Trophoblast cell (in vitro differentiated cells and primary cell): ENCODE measurements at regions not wholly inside any gene's neighbourhood (a gene's known extent, or its start where the extent isn't known, plus 50 kb on each side); places are given as distances from the start of the nearest gene placed in this dataset.
A peak's percentile ranks its signal among the peaks of the same experiment; 100 is the strongest.

Experiments used
- DNase-seq, 2 donors: peaks; one replicate each; pipeline ENCODE4 v3.0.0-alpha.2; 2016
- H2AFZ ChIP-seq: 2 replicates; pipeline ENCODE4 v1.6.1; 2013; ENCODE audit warnings: low read length, moderate library complexity, mild to moderate bottlenecking; ENCODE audit not compliant: insufficient read depth, poor library complexity
- H2AK5ac ChIP-seq: 2 replicates; pipeline ENCODE4 v1.6.1; 2013; ENCODE audit warnings: mild to moderate bottlenecking, low read length
- H2BK120ac ChIP-seq: 2 replicates; pipeline ENCODE4 v1.6.1; 2013; ENCODE audit warnings: low read length, mild to moderate bottlenecking, moderate library complexity; ENCODE audit not compliant: insufficient read depth, poor library complexity
- H2BK12ac ChIP-seq: 2 replicates; pipeline ENCODE4 v1.6.1; 2013; ENCODE audit warnings: mild to moderate bottlenecking, low read length, moderate library complexity
- H2BK5ac ChIP-seq: 2 replicates; pipeline ENCODE4 v1.6.1; 2013; ENCODE audit warnings: low read length, low read depth, moderate library complexity, mild to moderate bottlenecking; ENCODE audit not compliant: poor library complexity
- H3K14ac ChIP-seq: 2 replicates; pipeline ENCODE4 v1.6.1; 2013; ENCODE audit warnings: mild to moderate bottlenecking, low read length
- H3K18ac ChIP-seq: 2 replicates; pipeline ENCODE4 v1.6.1; 2013; ENCODE audit warnings: mild to moderate bottlenecking, low read length
- H3K23ac ChIP-seq: 2 replicates; pipeline ENCODE4 v1.6.1; 2013; ENCODE audit warnings: low read length
- H3K27ac ChIP-seq: 2 replicates; pipeline ENCODE4 v1.5.1; 2013; ENCODE audit warnings: low read depth, mild to moderate bottlenecking, inconsistent platforms, low read length, moderate library complexity
- H3K27me3 ChIP-seq: 2 replicates; pipeline ENCODE4 v1.6.1; 2013; ENCODE audit warnings: inconsistent platforms, mild to moderate bottlenecking, low read length, moderate library complexity; ENCODE audit not compliant: insufficient read depth
- H3K36me3 ChIP-seq, 2 experiments: 1 replicate in 1 of 2; 2 replicates in 1 of 2; pipeline ENCODE4 v1.6.1; 2013; ENCODE audit warnings: low read length in 2 of 2, mild to moderate bottlenecking in 2 of 2, moderate library complexity in 1 of 2; ENCODE audit not compliant: insufficient read depth in 2 of 2, control insufficient read depth in 1 of 2
- H3K4ac ChIP-seq: 2 replicates; pipeline ENCODE4 v1.6.1; 2013; ENCODE audit warnings: low read depth, mild to moderate bottlenecking, low read length, moderate library complexity
- H3K4me1 ChIP-seq, 2 experiments: 1 replicate in 1 of 2; 2 replicates in 1 of 2; pipeline ENCODE4 v1.6.1; 2013; ENCODE audit warnings: low read length in 2 of 2, mild to moderate bottlenecking in 2 of 2, moderate library complexity in 1 of 2; ENCODE audit not compliant: insufficient read depth in 2 of 2, control insufficient read depth in 1 of 2
- H3K4me2 ChIP-seq: 2 replicates; pipeline ENCODE4 v1.6.1; 2013; ENCODE audit warnings: inconsistent platforms, mild to moderate bottlenecking, low read length, moderate library complexity
- H3K4me3 ChIP-seq: 2 replicates; pipeline ENCODE4 v1.5.1; 2013; ENCODE audit warnings: mild to moderate bottlenecking, low read depth, low read length, inconsistent platforms
- H3K79me1 ChIP-seq: one replicate; pipeline ENCODE4 v1.6.1; 2013; ENCODE audit warnings: low read length
- H3K79me2 ChIP-seq: 2 replicates; pipeline ENCODE4 v1.6.1; 2013; ENCODE audit warnings: low read length, mild to moderate bottlenecking; ENCODE audit not compliant: control insufficient read depth, insufficient read depth, poor library complexity
- H3K9ac ChIP-seq: 2 replicates; pipeline ENCODE4 v1.6.1; 2013; ENCODE audit warnings: mild to moderate bottlenecking, low read length
- H3K9me3 ChIP-seq: 2 replicates; pipeline ENCODE4 v1.6.1; 2013; ENCODE audit warnings: low read depth, mild to moderate bottlenecking, control low read depth, inconsistent platforms, low read length; ENCODE audit not compliant: insufficient read depth
- H4K12ac ChIP-seq: 2 replicates; pipeline ENCODE4 v1.6.1; 2013; ENCODE audit warnings: low read depth, mild to moderate bottlenecking, low read length, moderate library complexity
- H4K8ac ChIP-seq: 2 replicates; pipeline ENCODE4 v1.6.1; 2013; ENCODE audit warnings: low read depth, mild to moderate bottlenecking, low read length, moderate library complexity
- H4K91ac ChIP-seq: one replicate; pipeline ENCODE4 v1.6.1; 2013; ENCODE audit warnings: low read depth, mild to moderate bottlenecking, low read length, moderate library complexity
- WGBS: extraction: QIAGEN DNeasy Blood & Tissue Kit; methylation state at CpG from one replicate; pipeline ENCODE4 v1.1.7; 2013; ENCODE audit warnings: missing lambda C conversion rate; ENCODE audit not compliant: insufficient read length, insufficient coverage; ENCODE audit errors: extremely low coverage; 5-methylcytosine and 5-hydroxymethylcytosine counted together

DNA sequence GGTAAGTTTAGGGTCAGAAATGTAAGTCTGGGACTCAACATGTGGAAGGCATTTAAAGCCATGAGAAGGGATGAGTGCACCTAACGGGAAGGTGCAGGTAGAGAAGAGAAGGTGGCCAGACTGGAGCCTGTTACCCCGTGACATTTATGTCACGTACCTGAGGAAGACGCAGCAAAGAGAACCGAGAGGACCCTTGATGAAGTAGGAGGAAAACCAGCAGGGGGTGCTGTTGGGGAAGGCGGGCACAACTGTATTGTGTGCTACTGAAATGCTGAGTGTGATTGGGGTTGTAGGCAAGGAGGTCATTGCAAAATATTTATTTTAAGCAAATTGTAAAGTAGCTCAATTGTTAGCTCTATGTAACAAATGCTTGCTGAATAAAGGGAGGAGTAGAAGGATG lies 338.2 kb upstream of the PRKCQ start:
- no peak overlapping the region for H2AFZ ChIP-seq
- no peak overlapping the region for H4K12ac ChIP-seq
- H4K91ac ChIP-seq = no peak overlapping the region
- no CpG with 5 or more reads among the region's 6 CpGs for WGBS
- no peak overlapping the region for H2BK120ac ChIP-seq
- H2AK5ac ChIP-seq = no peak overlapping the region
- H3K27ac ChIP-seq = no peak overlapping the region
- H4K8ac ChIP-seq = no peak overlapping the region
- H3K18ac ChIP-seq = no peak overlapping the region
- no peak overlapping the region for H2BK5ac ChIP-seq
- H3K23ac ChIP-seq = no peak overlapping the region
- no peak overlapping the region for H3K4ac ChIP-seq
- no peaks in the 10 kb centered on the region for H3K4me1 ChIP-seq
- no peaks in the 10 kb centered on the region for H3K36me3 ChIP-seq
- H3K4me2 ChIP-seq = no peak overlapping the region
- DNase-seq = peak; percentile 6 to 51
- no peaks in the 10 kb centered on the region for H3K9me3 ChIP-seq
- H2BK12ac ChIP-seq = no peak overlapping the region
- H3K9ac ChIP-seq = no peak overlapping the region
- no peak overlapping the region for H3K14ac ChIP-seq
- H3K4me3 ChIP-seq = no peak overlapping the region
- H3K27me3 ChIP-seq = no peaks in the 10 kb centered on the region
- no peaks in the 10 kb centered on the region for H3K79me2 ChIP-seq
- H3K79me1 ChIP-seq = no peaks in the 10 kb centered on the region

DNA sequence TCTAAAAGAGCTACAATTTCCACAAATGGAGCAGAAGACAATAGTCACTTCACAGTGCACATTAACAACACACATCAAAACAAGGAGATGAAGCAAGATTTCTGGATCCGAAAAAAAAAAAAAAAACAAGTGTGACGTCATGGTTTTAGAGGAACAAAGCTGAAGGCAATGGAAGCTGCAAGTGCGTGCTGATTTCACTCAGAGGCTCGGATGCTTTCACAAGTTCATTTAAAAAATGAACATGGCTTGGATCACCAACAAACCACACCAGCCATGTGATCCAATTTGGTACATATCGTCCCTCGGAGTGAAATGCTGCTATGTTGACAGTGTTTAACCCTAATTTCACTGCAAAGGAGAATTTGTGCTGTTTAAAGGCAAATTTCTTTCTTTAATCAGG lies 337.0 kb upstream of the PRKCQ start:
- DNase-seq = peak in 1 of 2 donors; percentile 28
- H3K18ac ChIP-seq = no peak overlapping the region
- no peak overlapping the region for H3K14ac ChIP-seq
- no CpG with 5 or more reads among the region's 6 CpGs for WGBS
- H2AK5ac ChIP-seq = no peak overlapping the region
- H3K36me3 ChIP-seq = no peaks in the 10 kb centered on the region
- H3K4me3 ChIP-seq = no peak overlapping the region
- H2BK5ac ChIP-seq = no peak overlapping the region
- H3K9ac ChIP-seq = no peak overlapping the region
- no peak overlapping the region for H4K8ac ChIP-seq
- H3K23ac ChIP-seq = no peak overlapping the region
- no peak overlapping the region for H3K4ac ChIP-seq
- H3K9me3 ChIP-seq = no peaks in the 10 kb centered on the region
- no peak overlapping the region for H4K12ac ChIP-seq
- no peak overlapping the region for H3K27ac ChIP-seq
- no peak overlapping the region for H2BK12ac ChIP-seq
- no peaks in the 10 kb centered on the region for H3K79me1 ChIP-seq
- no peak overlapping the region for H2AFZ ChIP-seq
- no peak overlapping the region for H2BK120ac ChIP-seq
- no peaks in the 10 kb centered on the region for H3K79me2 ChIP-seq
- no peak overlapping the region for H3K4me2 ChIP-seq
- H3K4me1 ChIP-seq = no peaks in the 10 kb centered on the region
- H3K27me3 ChIP-seq = no peaks in the 10 kb centered on the region
- H4K91ac ChIP-seq = no peak overlapping the region

DNA sequence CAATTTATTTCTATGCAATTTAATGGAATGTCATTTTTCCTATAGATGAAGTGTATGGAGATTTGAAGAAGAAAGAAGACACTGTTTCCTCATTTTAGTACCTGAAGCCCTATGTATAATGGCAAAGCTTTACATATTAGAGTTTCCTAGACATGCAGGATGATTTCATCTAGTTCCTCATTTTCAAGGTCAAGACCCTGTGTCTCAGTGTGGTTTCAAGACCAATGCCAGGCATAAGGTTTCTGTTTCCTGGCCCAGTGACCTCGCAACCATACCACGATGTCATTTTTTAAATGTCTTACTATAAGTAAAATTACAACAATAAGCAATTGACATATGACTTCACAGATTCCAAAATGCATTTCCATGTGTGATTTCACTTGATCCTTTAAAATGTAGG lies 336.5 kb upstream of the PRKCQ start:
- no peak overlapping the region for H2BK5ac ChIP-seq
- no peak overlapping the region for H3K4me3 ChIP-seq
- no CpG with 5 or more reads among the region's 2 CpGs for WGBS
- no peak for DNase-seq
- H3K23ac ChIP-seq = no peak overlapping the region
- no peak overlapping the region for H4K91ac ChIP-seq
- H3K14ac ChIP-seq = no peak overlapping the region
- no peak overlapping the region for H3K27ac ChIP-seq
- H3K79me2 ChIP-seq = no peaks in the 10 kb centered on the region
- no peak overlapping the region for H3K18ac ChIP-seq
- H4K12ac ChIP-seq = no peak overlapping the region
- H3K27me3 ChIP-seq = no peaks in the 10 kb centered on the region
- H3K9ac ChIP-seq = no peak overlapping the region
- H2AK5ac ChIP-seq = no peak overlapping the region
- H3K4ac ChIP-seq = no peak overlapping the region
- H3K9me3 ChIP-seq = no peaks in the 10 kb centered on the region
- no peak overlapping the region for H2BK12ac ChIP-seq
- no peak overlapping the region for H3K4me2 ChIP-seq
- H3K4me1 ChIP-seq = no peaks in the 10 kb centered on the region
- no peaks in the 10 kb centered on the region for H3K79me1 ChIP-seq
- no peak overlapping the region for H2AFZ ChIP-seq
- H2BK120ac ChIP-seq = no peak overlapping the region
- H4K8ac ChIP-seq = no peak overlapping the region
- H3K36me3 ChIP-seq = no peaks in the 10 kb centered on the region

DNA sequence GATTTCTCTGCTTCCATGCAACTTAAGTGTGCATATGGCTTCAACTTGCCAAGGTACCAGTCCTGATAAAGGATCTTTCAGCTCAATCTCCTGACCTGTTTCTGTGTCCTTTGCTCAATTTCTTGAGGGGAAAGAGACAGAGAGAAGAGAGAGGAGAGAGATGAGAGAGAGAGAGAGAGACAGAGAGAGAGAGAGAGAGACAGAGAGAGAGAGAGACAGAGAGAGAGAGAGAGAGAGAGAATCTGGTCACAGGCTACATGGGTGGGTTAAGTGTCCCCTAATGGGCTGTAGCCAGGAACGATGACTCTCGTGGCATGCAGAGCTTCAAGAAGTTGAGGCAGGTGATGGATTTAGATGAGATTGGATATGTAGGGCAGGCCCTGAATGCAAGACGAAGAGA lies 335.2 kb upstream of the PRKCQ start:
- H3K36me3 ChIP-seq = no peaks in the 10 kb centered on the region
- H4K12ac ChIP-seq = no peak overlapping the region
- H3K9me3 ChIP-seq = no peaks in the 10 kb centered on the region
- WGBS = no CpG with 5 or more reads among the region's 3 CpGs
- H3K4me2 ChIP-seq = no peak overlapping the region
- no peak overlapping the region for H3K23ac ChIP-seq
- no peak overlapping the region for H2BK12ac ChIP-seq
- no peak overlapping the region for H3K4ac ChIP-seq
- no peak overlapping the region for H2BK120ac ChIP-seq
- no peaks in the 10 kb centered on the region for H3K27me3 ChIP-seq
- H2AFZ ChIP-seq = no peak overlapping the region
- no peak overlapping the region for H4K91ac ChIP-seq
- H2AK5ac ChIP-seq = no peak overlapping the region
- no peak overlapping the region for H2BK5ac ChIP-seq
- no peak overlapping the region for H3K18ac ChIP-seq
- no peaks in the 10 kb centered on the region for H3K4me1 ChIP-seq
- no peaks in the 10 kb centered on the region for H3K79me2 ChIP-seq
- H3K27ac ChIP-seq = no peak overlapping the region
- no peak overlapping the region for H4K8ac ChIP-seq
- no peak overlapping the region for H3K14ac ChIP-seq
- no peak overlapping the region for H3K9ac ChIP-seq
- no peak overlapping the region for H3K4me3 ChIP-seq
- H3K79me1 ChIP-seq = no peaks in the 10 kb centered on the region
- DNase-seq = no peak
